Sigmoid colon (tissue), 6 donors: ENCODE measurements at regions not wholly inside any gene's neighbourhood (a gene's known extent, or its start where the extent isn't known, plus 50 kb on each side); places are given as distances from the start of the nearest gene placed in this dataset.

ENCODE experiments used
- DNase-seq: peaks from one replicate; pipeline ENCODE4 v3.0.0-alpha.2; 2019
- H3K27ac ChIP-seq, 4 donors: fragments of 200-600 bp; sonication (generic); one replicate each; pipeline ENCODE4 v1.5.1; 2016 to 2019; ENCODE audit warnings: mild to moderate bottlenecking in 1 of 4
- H3K27me3 ChIP-seq, 3 donors: fragments of 200-600 bp; sonication (generic); one replicate each; pipeline ENCODE4 v1.5.1; 2019; ENCODE audit warnings: mild to moderate bottlenecking in 1 of 3
- H3K36me3 ChIP-seq, 4 donors: fragments of 200-600 bp; sonication (generic); one replicate each; pipeline ENCODE4 v1.5.1; 2016 to 2019
- H3K4me1 ChIP-seq, 4 donors: fragments of 200-600 bp; sonication (generic); one replicate each; pipeline ENCODE4 v1.5.1; 2017 to 2019
- H3K4me3 ChIP-seq, 4 donors: fragments of 200-600 bp; sonication (generic); one replicate each; pipeline ENCODE4 v1.5.1; 2017 to 2019; ENCODE audit warnings: mild to moderate bottlenecking in 2 of 4, moderate library complexity in 1 of 4
- H3K9me3 ChIP-seq, 4 donors: fragments of 200-600 bp in 3 of 4; sonication (generic) in 3 of 4; one replicate each; pipeline versions ENCODE4 v1.5.1 to v1.6.1; 2013 to 2019
- CTCF ChIP-seq, 4 experiments: fragments of 450-650 bp in 3 of 4; fragments of 200-600 bp in 1 of 4; IDR thresholded peaks; one replicate each; pipeline ENCODE4 v1.5.1; 2016 to 2019; ENCODE audit warnings: antibody characterized with exemption in 4 of 4, mild to moderate bottlenecking in 3 of 4, moderate library complexity in 2 of 4
- EP300 ChIP-seq, 4 donors: sonication (generic); formaldehyde crosslinking; IDR thresholded peaks; one replicate each; pipeline ENCODE4 v1.6.1; 2017; ENCODE audit warnings: antibody characterized with exemption in 4 of 4
- POLR2A ChIP-seq, 2 donors: fragments of 450-650 bp; IDR thresholded peaks; one replicate each; pipeline ENCODE4 v1.6.1; 2016; ENCODE audit warnings: antibody characterized with exemption in 2 of 2, mild to moderate bottlenecking in 2 of 2, moderate library complexity in 2 of 2
- POLR2AphosphoS5 ChIP-seq, 4 donors: sonication (generic); formaldehyde crosslinking; IDR thresholded peaks; one replicate each; pipeline ENCODE4 v1.6.1; 2017; ENCODE audit warnings: antibody characterized with exemption in 4 of 4
- WGBS, 2 donors: extraction: QIAGEN DNeasy Blood & Tissue Kit; methylation state at CpG; one replicate each; pipeline ENCODE4 v1.1.7; 2013; 5-methylcytosine and 5-hydroxymethylcytosine counted together
- intact Hi-C: fragments of 100-400 bp; cut with DNase I; formaldehyde crosslinking; loops from one replicate; pipeline ENCODE4 v1.15.1; 2023
- donor health status: healthy with polysubstance abuse.
- donor health status: healthy.

GRCh38 chr14:66141733-66142132 is 344.4 kb upstream of the CCDC196 start:
- no peak for TF ChIP-seq POLR2A (IDR thresholded peaks at IDR 0.05)
- no peak for TF ChIP-seq POLR2AphosphoS5 (IDR thresholded peaks at IDR 0.05)
- TF ChIP-seq CTCF (IDR thresholded peaks at IDR 0.05), result no peak
- TF ChIP-seq EP300 (IDR thresholded peaks at IDR 0.05), result no peak
- H3K4me3 ChIP-seq, result no peak overlapping the region
- no peaks in the 10 kb centered on the region for H3K9me3 ChIP-seq
- H3K36me3 ChIP-seq, result no peaks in the 10 kb centered on the region
- no peaks in the 10 kb centered on the region for H3K4me1 ChIP-seq
- no peak overlapping the region for H3K27ac ChIP-seq
- WGBS, 2 donors, result 81 to 92% methylated on average over 2 of the region's 2 CpGs
- intact Hi-C loops, result no loop called here
- H3K27me3 ChIP-seq, result no peaks in the 10 kb centered on the region
- DNase-seq, result no peak

GRCh38 chr14:66143387-66144112 is 342.6 kb upstream of the CCDC196 start:
- no peaks in the 10 kb centered on the region for H3K4me1 ChIP-seq
- H3K36me3 ChIP-seq, result no peaks in the 10 kb centered on the region
- 86 to 88% methylated on average over 6 of the region's 6 CpGs for WGBS, 2 donors
- no peaks in the 10 kb centered on the region for H3K27me3 ChIP-seq
- TF ChIP-seq EP300 (IDR thresholded peaks at IDR 0.05) (no peak), CTCF (IDR thresholded peaks at IDR 0.05) (no peak), POLR2A (IDR thresholded peaks at IDR 0.05) (no peak), POLR2AphosphoS5 (IDR thresholded peaks at IDR 0.05) (no peak)
- no peak overlapping the region for H3K27ac ChIP-seq
- no peak for DNase-seq
- no peaks in the 10 kb centered on the region for H3K9me3 ChIP-seq
- no peak overlapping the region for H3K4me3 ChIP-seq
- intact Hi-C loops, result no loop called here

- H3K4me1 ChIP-seq, result no peaks in the 10 kb centered on the region
- intact Hi-C loops, result no loop called here
- TF ChIP-seq CTCF (IDR thresholded peaks at IDR 0.05) (no peak), POLR2AphosphoS5 (IDR thresholded peaks at IDR 0.05) (no peak), EP300 (IDR thresholded peaks at IDR 0.05) (no peak), POLR2A (IDR thresholded peaks at IDR 0.05) (no peak)
- H3K36me3 ChIP-seq, result no peaks in the 10 kb centered on the region
- no peak for DNase-seq
- H3K27ac ChIP-seq, result no peak overlapping the region
- peaks cover 0 to 5% (median 0%) of the 10 kb centered on the region in 4 donors for H3K9me3 ChIP-seq
- no peak overlapping the region for H3K4me3 ChIP-seq
- no peaks in the 10 kb centered on the region for H3K27me3 ChIP-seq
These were observed 333.9 kb upstream of the CCDC196 start for GRCh38 chr14:66152302-66152701.

- DNase-seq, result no peak
- WGBS, 2 donors, result 64 to 68% methylated on average over 5 of the region's 5 CpGs
- TF ChIP-seq EP300 (IDR thresholded peaks at IDR 0.05) (no peak), POLR2AphosphoS5 (IDR thresholded peaks at IDR 0.05) (no peak), POLR2A (IDR thresholded peaks at IDR 0.05) (no peak), CTCF (IDR thresholded peaks at IDR 0.05) (no peak)
- H3K27me3 ChIP-seq, result no peaks in the 10 kb centered on the region
- no peaks in the 10 kb centered on the region for H3K36me3 ChIP-seq
- H3K27ac ChIP-seq, result no peak overlapping the region
- H3K9me3 ChIP-seq, result peaks cover 0 to 5% (median 0%) of the 10 kb centered on the region in 4 donors
- no peaks in the 10 kb centered on the region for H3K4me1 ChIP-seq
- H3K4me3 ChIP-seq, result no peak overlapping the region
- intact Hi-C loops, result no loop called here
These were observed 333.4 kb upstream of the CCDC196 start for GRCh38 chr14:66152747-66153146.

- DNase-seq, result no peak
- no peak overlapping the region for H3K4me3 ChIP-seq
- H3K9me3 ChIP-seq, result no peaks in the 10 kb centered on the region
- no peak overlapping the region for H3K27ac ChIP-seq
- intact Hi-C loops, result no loop called here
- H3K36me3 ChIP-seq, result no peaks in the 10 kb centered on the region
- WGBS, 2 donors, result 84 to 87% methylated on average over 3 of the region's 3 CpGs
- no peaks in the 10 kb centered on the region for H3K27me3 ChIP-seq
- no peaks in the 10 kb centered on the region for H3K4me1 ChIP-seq
- no peak for TF ChIP-seq POLR2AphosphoS5 (IDR thresholded peaks at IDR 0.05)
- TF ChIP-seq POLR2A (IDR thresholded peaks at IDR 0.05), result no peak
- TF ChIP-seq EP300 (IDR thresholded peaks at IDR 0.05), result no peak
- no peak for TF ChIP-seq CTCF (IDR thresholded peaks at IDR 0.05)
These were observed 323.1 kb upstream of the CCDC196 start for GRCh38 chr14:66163023-66163422.
